Keratinocyte (primary cell): ENCODE measurements at regions not wholly inside any gene's neighbourhood (a gene's known extent, or its start where the extent isn't known, plus 50 kb on each side); places are given as distances from the start of the nearest gene placed in this dataset.

Experiments
- DNase-seq: peaks from one replicate; pipeline ENCODE4 v3.0.0-alpha.2; 2011; ENCODE audit warnings: low read depth, missing footprints, low spot score
- FAIRE-seq: peaks from 2 replicates; lab custom pipeline; 2011; peaks lifted over from hg19 to GRCh38; lab: Jason Lieb, UNC
- H2AFZ ChIP-seq: 2 replicates; pipeline ENCODE4 v1.6.0; 2012; ENCODE audit warnings: low read length, control low read depth, inconsistent platforms; ENCODE audit not compliant: control insufficient read depth
- H3K27ac ChIP-seq: 2 replicates; pipeline ENCODE4 v1.5.1; 2011; ENCODE audit warnings: low read length; ENCODE audit not compliant: control insufficient read depth, insufficient read depth
- H3K27me3 ChIP-seq: 3 replicates; pipeline ENCODE4 v1.6.0; 2011; ENCODE audit warnings: low read length; ENCODE audit not compliant: control insufficient read depth, insufficient read depth; ENCODE audit errors: extremely low read depth
- H3K36me3 ChIP-seq, 2 experiments: 2 replicates in 1 of 2; 3 replicates in 1 of 2; pipeline ENCODE4 v1.5.1; 2011; ENCODE audit warnings: low read length in 2 of 2, mild to moderate bottlenecking in 1 of 2; ENCODE audit not compliant: control insufficient read depth in 2 of 2, insufficient read depth in 2 of 2; ENCODE audit errors: extremely low read depth in 1 of 2
- H3K4me1 ChIP-seq: 3 replicates; pipeline ENCODE4 v1.5.1; 2011; ENCODE audit warnings: low read length; ENCODE audit not compliant: control insufficient read depth, insufficient read depth; ENCODE audit errors: extremely low read depth
- H3K4me2 ChIP-seq: 3 replicates; pipeline ENCODE4 v1.6.0; 2011; ENCODE audit warnings: low read depth, low read length; ENCODE audit not compliant: control insufficient read depth, insufficient read depth; ENCODE audit errors: extremely low read depth
- H3K4me3 ChIP-seq, 3 experiments: fragments of 200-600 bp in 1 of 3; sonication (generic) in 1 of 3; 2 replicates in 2 of 3; 3 replicates in 1 of 3; pipeline ENCODE4 v1.5.1; 2011 to 2016; ENCODE audit warnings: low read length in 3 of 3, mild to moderate bottlenecking in 3 of 3, control low read depth in 2 of 3, inconsistent platforms in 1 of 3, low read depth in 1 of 3, mixed read lengths in 1 of 3, mixed run types in 1 of 3, moderate library complexity in 1 of 3; ENCODE audit not compliant: control insufficient read depth in 2 of 3, insufficient read depth in 2 of 3; ENCODE audit errors: extremely low read depth in 1 of 3
- H3K79me2 ChIP-seq: 2 replicates; pipeline ENCODE4 v1.6.0; 2012; ENCODE audit warnings: low read length; ENCODE audit not compliant: control insufficient read depth, insufficient read depth
- H3K9ac ChIP-seq: 3 replicates; pipeline ENCODE4 v1.6.0; 2011; ENCODE audit warnings: low read length; ENCODE audit not compliant: control insufficient read depth, insufficient read depth; ENCODE audit errors: extremely low read depth
- H3K9me1 ChIP-seq: 3 replicates; pipeline ENCODE4 v1.6.0; 2011; ENCODE audit warnings: low read length; ENCODE audit not compliant: control insufficient read depth, insufficient read depth; ENCODE audit errors: extremely low read depth
- H3K9me3 ChIP-seq: 2 replicates; pipeline ENCODE4 v1.5.1; 2012; ENCODE audit warnings: low read depth, low read length; ENCODE audit not compliant: control insufficient read depth
- H4K20me1 ChIP-seq: 3 replicates; pipeline ENCODE4 v1.6.0; 2011; ENCODE audit warnings: low read length; ENCODE audit not compliant: control insufficient read depth, insufficient read depth; ENCODE audit errors: extremely low read depth
- CTCF ChIP-seq, 3 experiments: IDR thresholded peaks in 1 of 3; conservative IDR thresholded peaks in 1 of 3; optimal IDR thresholded peaks in 1 of 3; 2 replicates in 2 of 3; 3 replicates in 1 of 3; pipeline versions ENCODE3 to v1.5.1; 2011; ENCODE audit warnings: low read length in 3 of 3, mild to moderate bottlenecking in 3 of 3, moderate library complexity in 2 of 3, control low read depth in 1 of 3, inconsistent platforms in 1 of 3; ENCODE audit not compliant: insufficient read depth in 2 of 3; ENCODE audit errors: extremely low read depth in 1 of 3
- EZH2 ChIP-seq: IDR thresholded peaks from one replicate; pipeline ENCODE4 v1.6.1; 2012; ENCODE audit warnings: inconsistent platforms, mild to moderate bottlenecking, low read length, moderate library complexity
- dilution Hi-C: fragments of 300-500 bp; cut with MboI; formaldehyde crosslinking; loops from one replicate; pipeline ENCODE4 v1.7.0; 2020; ENCODE audit warnings: low sequenced_read_pairs; ENCODE audit not compliant: extremely low pct_ligation_motif_present

DNA sequence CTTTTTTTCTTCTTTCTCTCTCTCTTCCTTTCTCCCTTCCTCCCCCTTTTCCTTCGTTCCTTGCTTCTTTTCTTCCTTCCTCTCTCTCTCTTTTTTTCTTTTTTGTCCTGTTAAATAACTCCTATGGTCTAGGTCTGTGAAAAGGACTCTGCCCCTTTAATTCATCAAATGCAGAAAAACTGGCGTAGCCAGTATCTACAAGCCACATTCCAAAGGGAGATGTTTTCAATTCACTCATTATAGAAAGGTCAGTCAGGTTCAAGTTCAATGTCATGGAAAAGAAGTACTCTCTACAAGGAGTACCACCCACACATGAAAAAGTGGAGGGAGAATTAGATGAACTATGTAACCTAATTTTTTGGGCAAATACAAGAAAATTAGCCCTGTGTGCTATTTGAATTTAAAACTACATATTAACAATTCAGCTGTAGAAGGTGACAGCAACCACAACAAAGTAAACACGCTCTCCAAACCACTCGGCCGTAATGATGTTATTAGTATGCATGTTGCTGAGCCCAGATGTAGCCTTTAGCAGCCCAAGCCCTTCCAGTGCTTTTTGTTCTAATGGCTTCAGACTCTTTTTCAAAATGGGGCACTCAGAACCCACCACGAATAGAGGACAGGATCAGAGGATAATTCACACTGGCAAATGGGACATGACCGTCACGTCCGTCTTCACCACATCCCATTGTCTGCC, 735.4 kb upstream of the FANCL start:
- Histone ChIP-seq H4K20me1 (no peaks in the 10 kb centered on the region), H3K9ac (no peak overlapping the region), H3K4me3 (no peak overlapping the region), H3K27ac (no peak overlapping the region), H3K9me1 (no peaks in the 10 kb centered on the region), H3K27me3 (no peaks in the 10 kb centered on the region), H3K4me2 (no peak overlapping the region), H2AFZ (no peak overlapping the region), H3K36me3 (no peaks in the 10 kb centered on the region), H3K9me3 (no peaks in the 10 kb centered on the region), H3K79me2 (no peaks in the 10 kb centered on the region), H3K4me1 (no peaks in the 10 kb centered on the region)
- dilution Hi-C loops, result no loop called here
- FAIRE-seq (no peak), DNase-seq (no peak)
- TF ChIP-seq CTCF (optimal IDR thresholded peaks at IDR 0.05 in 1 of 3, IDR thresholded peaks at IDR 0.05 in 1 of 3, conservative IDR thresholded peaks at IDR 0.05 in 1 of 3; ENCODE audit: extremely low read depth in 1 of 3, insufficient read depth in 2 of 3, low read length in 3 of 3) (no peak), EZH2 (no peak)

DNA sequence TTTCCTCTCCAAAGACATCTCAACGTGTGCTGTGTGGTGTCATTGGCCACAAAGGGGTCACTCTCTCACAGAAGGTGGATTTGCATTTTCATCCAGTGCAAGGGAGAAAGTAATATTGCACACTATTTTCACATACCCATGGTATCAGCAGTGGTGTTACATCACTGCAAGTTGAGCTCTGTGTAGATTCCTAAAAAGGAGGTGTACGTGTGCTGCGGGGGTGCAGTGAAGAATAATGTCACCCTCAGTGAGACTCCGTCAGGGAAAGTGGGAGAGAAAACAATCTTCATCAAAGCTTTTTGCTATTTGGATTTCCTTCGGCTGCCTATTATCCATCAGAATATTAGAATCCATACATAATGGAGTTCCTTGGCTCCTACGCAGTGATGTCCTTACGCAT, 733.8 kb upstream of the FANCL start:
- H4K20me1 ChIP-seq, result no peaks in the 10 kb centered on the region
- no peak overlapping the region for H3K27ac ChIP-seq
- H3K9me3 ChIP-seq, result no peaks in the 10 kb centered on the region
- dilution Hi-C loops, result no loop called here
- no peak overlapping the region for H3K4me3 ChIP-seq
- H3K4me1 ChIP-seq, result no peaks in the 10 kb centered on the region
- FAIRE-seq, result no peak
- H3K9me1 ChIP-seq, result no peaks in the 10 kb centered on the region
- no peak for DNase-seq
- TF ChIP-seq CTCF (optimal IDR thresholded peaks at IDR 0.05 in 1 of 3, IDR thresholded peaks at IDR 0.05 in 1 of 3, conservative IDR thresholded peaks at IDR 0.05 in 1 of 3; ENCODE audit: extremely low read depth in 1 of 3, insufficient read depth in 2 of 3, low read length in 3 of 3) (no peak), EZH2 (no peak)
- H3K36me3 ChIP-seq, result no peaks in the 10 kb centered on the region
- H3K27me3 ChIP-seq, result no peaks in the 10 kb centered on the region
- H3K4me2 ChIP-seq, result no peak overlapping the region
- no peak overlapping the region for H2AFZ ChIP-seq
- no peak overlapping the region for H3K9ac ChIP-seq
- H3K79me2 ChIP-seq, result no peaks in the 10 kb centered on the region
